H1 (cell line): ENCODE measurements at regions not wholly inside any gene's neighbourhood (a gene's known extent, or its start where the extent isn't known, plus 50 kb on each side); places are given as distances from the start of the nearest gene placed in this dataset.

Experiments used
- TEAD4 ChIP-seq: IDR thresholded peaks from 2 replicates; pipeline ENCODE4 v1.6.1; 2012; ENCODE audit warnings: low read depth, low read length, inconsistent platforms, mixed read lengths
- TF ChIP-seq, protein P1 (sequence below): IDR thresholded peaks from 2 replicates; pipeline ENCODE4 v1.6.1; 2011; ENCODE audit warnings: low read length, improper control_type of control experiment

DNA sequence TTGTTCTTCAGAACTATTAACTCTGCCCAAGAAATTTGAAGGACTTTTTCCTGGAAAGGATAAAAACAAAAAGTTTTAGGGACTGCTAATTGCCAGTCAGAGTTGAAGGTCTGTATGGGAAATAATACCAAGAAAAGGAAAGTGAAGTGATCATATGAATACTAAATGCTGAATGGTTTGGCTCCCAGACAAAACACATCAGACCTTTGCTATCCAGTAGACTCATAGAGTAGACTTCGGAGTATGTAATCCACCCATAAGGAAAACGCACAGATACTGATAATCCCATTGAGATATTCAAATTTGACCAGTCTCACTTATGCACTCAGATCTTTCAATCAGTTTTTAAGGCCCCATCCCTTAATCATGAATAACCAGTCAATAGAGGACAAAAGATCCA, 319.0 kb upstream of the PTGER4 start (continued):
- TF ChIP-seq, protein P1, sequence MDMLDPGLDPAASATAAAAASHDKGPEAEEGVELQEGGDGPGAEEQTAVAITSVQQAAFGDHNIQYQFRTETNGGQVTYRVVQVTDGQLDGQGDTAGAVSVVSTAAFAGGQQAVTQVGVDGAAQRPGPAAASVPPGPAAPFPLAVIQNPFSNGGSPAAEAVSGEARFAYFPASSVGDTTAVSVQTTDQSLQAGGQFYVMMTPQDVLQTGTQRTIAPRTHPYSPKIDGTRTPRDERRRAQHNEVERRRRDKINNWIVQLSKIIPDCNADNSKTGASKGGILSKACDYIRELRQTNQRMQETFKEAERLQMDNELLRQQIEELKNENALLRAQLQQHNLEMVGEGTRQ, result no peak
- no peak for TF ChIP-seq TEAD4
